ENCODE measurements at regions not wholly inside any gene's neighbourhood (a gene's known extent, or its start where the extent isn't known, plus 50 kb on each side); places are given as distances from the start of the nearest gene placed in this dataset.

DNA sequence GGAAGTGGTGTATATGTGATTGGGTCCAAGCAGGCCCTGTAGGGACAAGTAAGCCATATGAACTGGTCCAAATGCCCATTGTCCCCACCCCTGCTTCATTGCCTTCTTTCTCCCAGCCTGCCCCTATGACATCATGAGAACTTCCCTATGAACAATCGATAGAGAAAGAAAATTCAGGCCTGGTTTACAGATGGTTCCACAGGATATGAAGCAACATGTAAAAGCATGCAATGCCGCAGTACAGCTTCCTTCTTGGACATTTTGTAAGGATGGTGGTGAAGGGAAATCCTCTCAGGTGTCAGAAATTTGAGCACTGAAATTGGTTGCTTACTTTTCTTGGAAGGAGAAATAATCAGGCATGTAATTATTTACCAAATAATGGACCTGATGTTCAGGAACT lies 581.7 kb downstream of the MRPL39 start:
- TF ChIP-seq, protein P1, sequence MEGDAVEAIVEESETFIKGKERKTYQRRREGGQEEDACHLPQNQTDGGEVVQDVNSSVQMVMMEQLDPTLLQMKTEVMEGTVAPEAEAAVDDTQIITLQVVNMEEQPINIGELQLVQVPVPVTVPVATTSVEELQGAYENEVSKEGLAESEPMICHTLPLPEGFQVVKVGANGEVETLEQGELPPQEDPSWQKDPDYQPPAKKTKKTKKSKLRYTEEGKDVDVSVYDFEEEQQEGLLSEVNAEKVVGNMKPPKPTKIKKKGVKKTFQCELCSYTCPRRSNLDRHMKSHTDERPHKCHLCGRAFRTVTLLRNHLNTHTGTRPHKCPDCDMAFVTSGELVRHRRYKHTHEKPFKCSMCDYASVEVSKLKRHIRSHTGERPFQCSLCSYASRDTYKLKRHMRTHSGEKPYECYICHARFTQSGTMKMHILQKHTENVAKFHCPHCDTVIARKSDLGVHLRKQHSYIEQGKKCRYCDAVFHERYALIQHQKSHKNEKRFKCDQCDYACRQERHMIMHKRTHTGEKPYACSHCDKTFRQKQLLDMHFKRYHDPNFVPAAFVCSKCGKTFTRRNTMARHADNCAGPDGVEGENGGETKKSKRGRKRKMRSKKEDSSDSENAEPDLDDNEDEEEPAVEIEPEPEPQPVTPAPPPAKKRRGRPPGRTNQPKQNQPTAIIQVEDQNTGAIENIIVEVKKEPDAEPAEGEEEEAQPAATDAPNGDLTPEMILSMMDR (conservative IDR thresholded peaks at IDR 0.05; ENCODE audit: low read depth in 2 of 2): no peak
- TF ChIP-seq CREB1 (CRISPR knock-in tag; IDR thresholded peaks at IDR 0.05; ENCODE audit: low read depth): no peak
- TF ChIP-seq STAT1 (IDR thresholded peaks at IDR 0.05; ENCODE audit: unreplicated experiment): no peak
- no peak for TF ChIP-seq POLR2AphosphoS5 (IDR thresholded peaks at IDR 0.05; ENCODE audit: low read depth)
- TF ChIP-seq EZH2phosphoT487 (IDR thresholded peaks at IDR 0.05; ENCODE audit: unreplicated experiment): no peak
- no peak for TF ChIP-seq EZH2 (IDR thresholded peaks at IDR 0.05; ENCODE audit: low read depth, unreplicated experiment)
- TF ChIP-seq, protein P2, sequence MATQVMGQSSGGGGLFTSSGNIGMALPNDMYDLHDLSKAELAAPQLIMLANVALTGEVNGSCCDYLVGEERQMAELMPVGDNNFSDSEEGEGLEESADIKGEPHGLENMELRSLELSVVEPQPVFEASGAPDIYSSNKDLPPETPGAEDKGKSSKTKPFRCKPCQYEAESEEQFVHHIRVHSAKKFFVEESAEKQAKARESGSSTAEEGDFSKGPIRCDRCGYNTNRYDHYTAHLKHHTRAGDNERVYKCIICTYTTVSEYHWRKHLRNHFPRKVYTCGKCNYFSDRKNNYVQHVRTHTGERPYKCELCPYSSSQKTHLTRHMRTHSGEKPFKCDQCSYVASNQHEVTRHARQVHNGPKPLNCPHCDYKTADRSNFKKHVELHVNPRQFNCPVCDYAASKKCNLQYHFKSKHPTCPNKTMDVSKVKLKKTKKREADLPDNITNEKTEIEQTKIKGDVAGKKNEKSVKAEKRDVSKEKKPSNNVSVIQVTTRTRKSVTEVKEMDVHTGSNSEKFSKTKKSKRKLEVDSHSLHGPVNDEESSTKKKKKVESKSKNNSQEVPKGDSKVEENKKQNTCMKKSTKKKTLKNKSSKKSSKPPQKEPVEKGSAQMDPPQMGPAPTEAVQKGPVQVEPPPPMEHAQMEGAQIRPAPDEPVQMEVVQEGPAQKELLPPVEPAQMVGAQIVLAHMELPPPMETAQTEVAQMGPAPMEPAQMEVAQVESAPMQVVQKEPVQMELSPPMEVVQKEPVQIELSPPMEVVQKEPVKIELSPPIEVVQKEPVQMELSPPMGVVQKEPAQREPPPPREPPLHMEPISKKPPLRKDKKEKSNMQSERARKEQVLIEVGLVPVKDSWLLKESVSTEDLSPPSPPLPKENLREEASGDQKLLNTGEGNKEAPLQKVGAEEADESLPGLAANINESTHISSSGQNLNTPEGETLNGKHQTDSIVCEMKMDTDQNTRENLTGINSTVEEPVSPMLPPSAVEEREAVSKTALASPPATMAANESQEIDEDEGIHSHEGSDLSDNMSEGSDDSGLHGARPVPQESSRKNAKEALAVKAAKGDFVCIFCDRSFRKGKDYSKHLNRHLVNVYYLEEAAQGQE (IDR thresholded peaks at IDR 0.05; ENCODE audit: unreplicated experiment): no peak

All from GM23338 (cell line).